Midbrain (tissue), 1 donor: ENCODE measurements at regions not wholly inside any gene's neighbourhood (a gene's known extent, or its start where the extent isn't known, plus 50 kb on each side); places are given as distances from the start of the nearest gene placed in this dataset.
A peak's percentile ranks its signal among the peaks of the same experiment; 100 is the strongest.

Source experiments
- DNase-seq: peaks from one replicate; lab custom pipeline; 2025; lab: John Stamatoyannopoulos, UW

- no peak for DNase-seq
These were observed 227.7 kb upstream of the STK17B start for GRCh38 chr2:196399096-196399495.

GRCh38 chr2:196399722-196400691 lies 228.6 kb upstream of the STK17B start:
- DNase-seq = no peak

- DNase-seq = no peak
These were observed 232.1 kb upstream of the STK17B start for GRCh38 chr2:196403471-196403870.

GRCh38 chr2:196404276-196404675 lies 232.9 kb upstream of the STK17B start:
- no peak for DNase-seq

GRCh38 chr2:196407675-196408264 lies 231.7 kb upstream of the CCDC150 start:
- DNase-seq = no peak

- DNase-seq = no peak
These were observed 230.1 kb upstream of the CCDC150 start for GRCh38 chr2:196409376-196409775.

GRCh38 chr2:196410008-196410407 lies 229.5 kb upstream of the CCDC150 start:
- no peak for DNase-seq

GRCh38 chr2:196413821-196414274 lies 225.7 kb upstream of the CCDC150 start:
- DNase-seq = no peak

GRCh38 chr2:196415384-196415783 lies 224.1 kb upstream of the CCDC150 start:
- no peak for DNase-seq

GRCh38 chr2:196420143-196420542 lies 219.4 kb upstream of the CCDC150 start:
- no peak for DNase-seq

- DNase-seq = no peak
These were observed 217.6 kb upstream of the CCDC150 start for GRCh38 chr2:196421880-196422279.

- DNase-seq = no peak
These were observed 217.2 kb upstream of the CCDC150 start for GRCh38 chr2:196422361-196422760.

GRCh38 chr2:196426122-196426521 lies 213.4 kb upstream of the CCDC150 start:
- no peak for DNase-seq

- DNase-seq = no peak
These were observed 211.4 kb upstream of the CCDC150 start for GRCh38 chr2:196427986-196428634.

GRCh38 chr2:196431076-196431475 lies 208.4 kb upstream of the CCDC150 start:
- DNase-seq = no peak

GRCh38 chr2:196431957-196432356 lies 207.6 kb upstream of the CCDC150 start:
- DNase-seq = peak; percentile 35

- no peak for DNase-seq
These were observed 206.4 kb upstream of the CCDC150 start for GRCh38 chr2:196433116-196433515.

GRCh38 chr2:196434217-196434616 lies 205.3 kb upstream of the CCDC150 start:
- DNase-seq = no peak

- DNase-seq = no peak
These were observed 204.3 kb upstream of the CCDC150 start for GRCh38 chr2:196435189-196435588.

- DNase-seq = no peak
These were observed 201.9 kb upstream of the CCDC150 start for GRCh38 chr2:196437626-196438025.

- no peak for DNase-seq
These were observed 199.8 kb upstream of the CCDC150 start for GRCh38 chr2:196439760-196440159.

- no peak for DNase-seq
These were observed 199.1 kb upstream of the CCDC150 start for GRCh38 chr2:196440413-196440812.

GRCh38 chr2:196441527-196441926 lies 198.0 kb upstream of the CCDC150 start:
- no peak for DNase-seq
